GM12878 (cell line): ENCODE measurements at regions not wholly inside any gene's neighbourhood (a gene's known extent, or its start where the extent isn't known, plus 50 kb on each side); places are given as distances from the start of the nearest gene placed in this dataset.

ENCODE experiments used
- ATAC-seq: fragments of 200-7000 bp; cut with Tn5 transposase; 3 replicates; pipeline ENCODE4 v1.9.1; 2020; ENCODE audit warnings: mild to moderate bottlenecking, moderate library complexity
- BruUV-seq: library from RNA; stranded (reverse); fragments of 400-500 nt; replicated peaks from 2 replicates; lab custom pipeline; 2021; lab: Mats Ljungman, UMichigan
- CTCF ChIA-PET: fragments of 300-600 bp; sonication (Branson Sonifier 250); formaldehyde crosslinking; extraction: SDS; loops from one replicate; lab custom pipeline; 2021; ENCODE audit warnings: inconsistent platforms; lab: Yijun Ruan, JAX
- POLR2A ChIA-PET: fragments of 350-600 bp; formaldehyde crosslinking; extraction: SDS; loops from one replicate; lab custom pipeline; 2021; ENCODE audit warnings: inconsistent platforms; lab: Charles Lee
- RAD21 ChIA-PET: fragments of 300-600 bp; sonication (Branson Sonifier 250); formaldehyde crosslinking; loops from one replicate; lab custom pipeline; 2023; ENCODE audit warnings: antibody characterized with exemption; ENCODE audit not compliant: unreplicated experiment; lab: Charles Lee
- SMC1A ChIA-PET: fragments of 300-600 bp; sonication (Branson Sonifier 250); formaldehyde crosslinking; loops from one replicate; lab custom pipeline; 2023; ENCODE audit not compliant: unreplicated experiment, uncharacterized antibody; lab: Charles Lee
- DNase-seq: peaks from one replicate; pipeline ENCODE4 v3.0.0-alpha.2; 2011; ENCODE audit warnings: low read depth, low spot score
- FAIRE-seq: peaks from 3 replicates; lab custom pipeline; 2011; peaks lifted over from hg19 to GRCh38; lab: Jason Lieb, UNC
- H2AFZ ChIP-seq: 2 replicates; pipeline ENCODE4 v1.6.0; 2011; ENCODE audit warnings: low read depth, low read length, control low read depth; ENCODE audit not compliant: control insufficient read depth
- H3K27ac ChIP-seq: 2 replicates; pipeline ENCODE4 v1.5.1; 2011; ENCODE audit warnings: control low read depth; ENCODE audit not compliant: control insufficient read depth, insufficient read depth
- H3K27me3 ChIP-seq, 2 experiments: replicated peaks in 1 of 2; 2 replicates each; pipeline versions ENCODE4 v1.6.0 to v1.6.1; 2011; ENCODE audit warnings: low read length in 1 of 2; ENCODE audit not compliant: control insufficient read depth in 2 of 2, insufficient read depth in 2 of 2
- H3K36me3 ChIP-seq, 2 experiments: 2 replicates each; pipeline ENCODE4 v1.5.1; 2011; ENCODE audit warnings: low read length in 1 of 2; ENCODE audit not compliant: control insufficient read depth in 2 of 2, insufficient read depth in 2 of 2
- H3K4me1 ChIP-seq: 2 replicates; pipeline ENCODE4 v1.6.1; 2011; ENCODE audit warnings: mild to moderate bottlenecking, low read length, moderate library complexity, mixed read lengths; ENCODE audit not compliant: control insufficient read depth, insufficient read depth
- H3K4me2 ChIP-seq: 2 replicates; pipeline ENCODE4 v1.6.0; 2011; ENCODE audit warnings: control low read depth; ENCODE audit not compliant: control insufficient read depth, insufficient read depth
- H3K4me3 ChIP-seq: fragments of 200-600 bp; sonication (generic); 2 replicates; pipeline ENCODE4 v1.5.1; 2016
- H3K79me2 ChIP-seq: 2 replicates; pipeline ENCODE4 v1.6.0; 2011; ENCODE audit warnings: low read length; ENCODE audit not compliant: control insufficient read depth, insufficient read depth
- H3K9ac ChIP-seq: 2 replicates; pipeline ENCODE4 v1.8.0; 2011; ENCODE audit warnings: low read length, control low read depth, mixed read lengths; ENCODE audit not compliant: control insufficient read depth, insufficient read depth
- H3K9me3 ChIP-seq: replicated peaks from 3 replicates; pipeline ENCODE4 v1.5.1; 2011; ENCODE audit warnings: mild to moderate bottlenecking, low read length; ENCODE audit not compliant: control insufficient read depth, insufficient read depth
- H4K20me1 ChIP-seq: 2 replicates; pipeline ENCODE4 v1.6.0; 2011; ENCODE audit not compliant: control insufficient read depth, insufficient read depth
- BHLHE40 ChIP-seq, 2 experiments: fragments of 450-650 bp in 1 of 2; IDR thresholded peaks; 2 replicates each; pipeline ENCODE4 v1.6.1; 2011 to 2017; ENCODE audit warnings: low read depth in 2 of 2, borderline replicate concordance in 1 of 2, improper control_type of control experiment in 1 of 2, low read length in 1 of 2, mild to moderate bottlenecking in 1 of 2
- CBX5 ChIP-seq: sonication (generic); IDR thresholded peaks from 2 replicates; pipeline ENCODE4 v1.6.1; 2016; ENCODE audit warnings: low read depth, moderate library complexity, mild to moderate bottlenecking, inconsistent platforms
- CHD4 ChIP-seq: fragments of 200-600 bp; sonication (generic); IDR thresholded peaks from 2 replicates; pipeline ENCODE4 v1.6.1; 2016; ENCODE audit warnings: mild to moderate bottlenecking
- E4F1 ChIP-seq: fragments of 450-650 bp; IDR thresholded peaks from 2 replicates; pipeline ENCODE4 v1.6.1; 2018; ENCODE audit warnings: borderline replicate concordance, mild to moderate bottlenecking; ENCODE audit not compliant: partially characterized antibody
- ETV6 ChIP-seq, 2 experiments: fragments of 450-650 bp in 1 of 2; IDR thresholded peaks in 1 of 2; conservative IDR thresholded peaks in 1 of 2; 2 replicates each; pipeline ENCODE4 v1.6.1; 2014; ENCODE audit warnings: antibody characterized with exemption in 1 of 2, borderline replicate concordance in 1 of 2, low read depth in 1 of 2, mild to moderate bottlenecking in 1 of 2, moderate library complexity in 1 of 2
- FOS ChIP-seq: IDR thresholded peaks from 3 replicates; pipeline ENCODE4 v1.6.1; 2011; ENCODE audit warnings: borderline replicate concordance; ENCODE audit not compliant: insufficient read length; ENCODE audit errors: extremely low read depth
- IKZF2 ChIP-seq, 2 experiments: fragments of 450-650 bp; IDR thresholded peaks; 2 replicates each; pipeline ENCODE4 v1.6.1; 2017; ENCODE audit warnings: mild to moderate bottlenecking in 2 of 2, moderate library complexity in 2 of 2
- MAX ChIP-seq: IDR thresholded peaks from 2 replicates; pipeline ENCODE4 v1.6.1; 2012; ENCODE audit warnings: low read depth, low read length, improper control_type of control experiment
- POLR2AphosphoS5 ChIP-seq: IDR thresholded peaks from 2 replicates; pipeline ENCODE4 v1.6.1; 2011; ENCODE audit warnings: mild to moderate bottlenecking, low read length, inconsistent platforms
- RAD51 ChIP-seq: fragments of 450-650 bp; IDR thresholded peaks from 2 replicates; pipeline ENCODE4 v1.6.1; 2016; ENCODE audit warnings: moderate library complexity, mild to moderate bottlenecking, inconsistent platforms
- SMAD1 ChIP-seq: fragments of 450-650 bp; IDR thresholded peaks from 2 replicates; pipeline ENCODE4 v1.6.1; 2018; ENCODE audit warnings: mild to moderate bottlenecking, low read depth; ENCODE audit not compliant: partially characterized antibody
- ZBTB33 ChIP-seq: fragments of 450-650 bp; IDR thresholded peaks from 2 replicates; pipeline ENCODE4 v1.6.1; 2017; ENCODE audit warnings: mild to moderate bottlenecking
- ZBTB40 ChIP-seq: fragments of 450-650 bp; IDR thresholded peaks from 2 replicates; pipeline ENCODE4 v1.6.1; 2016; ENCODE audit warnings: mild to moderate bottlenecking, moderate library complexity, borderline replicate concordance
- ZNF384 ChIP-seq: IDR thresholded peaks from 2 replicates; pipeline ENCODE4 v1.6.1; 2012; ENCODE audit warnings: low read depth, mild to moderate bottlenecking, low read length, improper control_type of control experiment, borderline replicate concordance
- WGBS: methylation state at CpG from one replicate; pipeline ENCODE4 v1.1.6; 2016; ENCODE audit warnings: low lambda C conversion rate; ENCODE audit not compliant: insufficient replicate concordance, insufficient coverage; ENCODE audit errors: missing lambda C conversion rate; 5-methylcytosine and 5-hydroxymethylcytosine counted together
- in situ Hi-C: fragments of 300-500 bp; cut with MboI; formaldehyde crosslinking; loops from 9 replicates; pipeline ENCODE4 v1.14.3; 2018; ENCODE audit warnings: mixed read lengths
- intact Hi-C: fragments of 100-400 bp; cut with micrococcal nuclease; formaldehyde crosslinking; loops from one replicate; pipeline ENCODE4 v1.14.2; 2022; ENCODE audit not compliant: unreplicated experiment

GRCh38 chr2:149819356-149819957 is 231.9 kb upstream of the MMADHC start:
- no peaks in the 10 kb centered on the region for H3K36me3 ChIP-seq
- no peak overlapping the region for H3K9ac ChIP-seq
- H4K20me1 ChIP-seq, result no peaks in the 10 kb centered on the region
- H3K4me1 ChIP-seq, result no peaks in the 10 kb centered on the region
- TF ChIP-seq MAX (no peak), RAD51 (no peak), ZBTB33 (no peak), ETV6 (conservative IDR thresholded peaks at IDR 0.05 in 1 of 2, IDR thresholded peaks at IDR 0.05 in 1 of 2; ENCODE audit: borderline replicate concordance in 1 of 2, low read depth in 1 of 2) (no peak), SMAD1 (no peak), IKZF2 (IDR thresholded peaks at IDR 0.05) (no peak), ZNF384 (no peak), POLR2AphosphoS5 (no peak), BHLHE40 (IDR thresholded peaks at IDR 0.05; ENCODE audit: borderline replicate concordance in 1 of 2, low read depth in 2 of 2, low read length in 1 of 2) (no peak), FOS (no peak), E4F1 (no peak), CBX5 (no peak), ZBTB40 (no peak), CHD4 (no peak)
- no peaks in the 10 kb centered on the region for H3K9me3 ChIP-seq
- ATAC-seq (no peak), DNase-seq (no peak), FAIRE-seq (no peak)
- WGBS, result 7% methylated on average over 3 of the region's 3 CpGs
- intact Hi-C loops (no loop called here), in situ Hi-C loops (no loop called here)
- H3K79me2 ChIP-seq, result no peaks in the 10 kb centered on the region
- ChIA-PET CTCF (no interaction called here), POLR2A (no interaction called here), RAD21 (no interaction called here), SMC1A (interaction anchor here (0.6 kb wide), 1 partner anchor 812 kb away, joined by 3 read pairs; no protein-coding TSS in a partner anchor)
- no peak overlapping the region for H3K4me3 ChIP-seq
- no TSS peak for BruUV-seq
- H3K27ac ChIP-seq, result no peak overlapping the region
- H2AFZ ChIP-seq, result no peak overlapping the region
- no peaks in the 10 kb centered on the region for H3K27me3 ChIP-seq
- no peak overlapping the region for H3K4me2 ChIP-seq
